ENCODE measurements at regions not wholly inside any gene's neighbourhood (a gene's known extent, or its start where the extent isn't known, plus 50 kb on each side); places are given as distances from the start of the nearest gene placed in this dataset.

DNA sequence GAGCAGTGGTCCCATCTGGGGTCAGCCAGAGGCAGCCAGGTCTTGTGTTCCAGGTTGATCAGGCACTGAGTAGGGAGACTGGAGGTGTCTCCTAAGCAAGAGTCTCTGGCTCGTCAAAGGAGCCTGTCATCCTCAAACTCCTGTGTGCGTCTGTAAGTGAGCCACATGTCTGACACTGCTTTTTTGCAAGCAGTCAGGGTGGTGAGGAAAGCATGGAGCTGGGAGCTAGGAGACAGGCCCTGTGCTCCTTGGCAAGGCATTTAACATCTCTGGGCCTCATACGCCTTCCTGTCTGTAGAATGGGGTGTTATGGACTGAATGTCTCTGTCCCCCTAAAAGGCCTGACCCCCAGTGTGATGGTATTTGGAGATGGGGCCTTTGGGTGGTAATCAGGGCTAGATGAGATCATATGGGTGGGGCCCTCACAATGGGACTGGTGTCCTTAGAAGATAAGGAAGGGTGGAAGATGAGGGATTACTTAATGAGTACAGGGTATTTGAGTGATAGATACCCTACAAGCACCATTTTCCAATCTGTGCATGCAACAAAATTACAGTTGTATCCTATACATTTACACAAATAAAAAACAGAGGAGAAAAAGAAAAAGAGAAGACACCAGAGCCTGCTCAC is 53.0 kb downstream of the ARL6IP4 start:
- Mint-ChIP-seq H3K27ac (no peak overlapping the region), H3K36me3 (no peaks in the 10 kb centered on the region), H3K9me3 (no peaks in the 10 kb centered on the region), H3K27me3 (peaks cover 2% of the 10 kb centered on the region), H3K4me1 (ENCODE audit: unreplicated experiment) (peaks cover 5% of the 10 kb centered on the region), H3K4me3 (no peak overlapping the region)
- TF ChIP-seq, protein P1, sequence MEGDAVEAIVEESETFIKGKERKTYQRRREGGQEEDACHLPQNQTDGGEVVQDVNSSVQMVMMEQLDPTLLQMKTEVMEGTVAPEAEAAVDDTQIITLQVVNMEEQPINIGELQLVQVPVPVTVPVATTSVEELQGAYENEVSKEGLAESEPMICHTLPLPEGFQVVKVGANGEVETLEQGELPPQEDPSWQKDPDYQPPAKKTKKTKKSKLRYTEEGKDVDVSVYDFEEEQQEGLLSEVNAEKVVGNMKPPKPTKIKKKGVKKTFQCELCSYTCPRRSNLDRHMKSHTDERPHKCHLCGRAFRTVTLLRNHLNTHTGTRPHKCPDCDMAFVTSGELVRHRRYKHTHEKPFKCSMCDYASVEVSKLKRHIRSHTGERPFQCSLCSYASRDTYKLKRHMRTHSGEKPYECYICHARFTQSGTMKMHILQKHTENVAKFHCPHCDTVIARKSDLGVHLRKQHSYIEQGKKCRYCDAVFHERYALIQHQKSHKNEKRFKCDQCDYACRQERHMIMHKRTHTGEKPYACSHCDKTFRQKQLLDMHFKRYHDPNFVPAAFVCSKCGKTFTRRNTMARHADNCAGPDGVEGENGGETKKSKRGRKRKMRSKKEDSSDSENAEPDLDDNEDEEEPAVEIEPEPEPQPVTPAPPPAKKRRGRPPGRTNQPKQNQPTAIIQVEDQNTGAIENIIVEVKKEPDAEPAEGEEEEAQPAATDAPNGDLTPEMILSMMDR (conservative IDR thresholded peaks at IDR 0.05) = no peak
- DNase-seq (ENCODE audit: extremely low spot score, unreplicated experiment) = no peak

DNA sequence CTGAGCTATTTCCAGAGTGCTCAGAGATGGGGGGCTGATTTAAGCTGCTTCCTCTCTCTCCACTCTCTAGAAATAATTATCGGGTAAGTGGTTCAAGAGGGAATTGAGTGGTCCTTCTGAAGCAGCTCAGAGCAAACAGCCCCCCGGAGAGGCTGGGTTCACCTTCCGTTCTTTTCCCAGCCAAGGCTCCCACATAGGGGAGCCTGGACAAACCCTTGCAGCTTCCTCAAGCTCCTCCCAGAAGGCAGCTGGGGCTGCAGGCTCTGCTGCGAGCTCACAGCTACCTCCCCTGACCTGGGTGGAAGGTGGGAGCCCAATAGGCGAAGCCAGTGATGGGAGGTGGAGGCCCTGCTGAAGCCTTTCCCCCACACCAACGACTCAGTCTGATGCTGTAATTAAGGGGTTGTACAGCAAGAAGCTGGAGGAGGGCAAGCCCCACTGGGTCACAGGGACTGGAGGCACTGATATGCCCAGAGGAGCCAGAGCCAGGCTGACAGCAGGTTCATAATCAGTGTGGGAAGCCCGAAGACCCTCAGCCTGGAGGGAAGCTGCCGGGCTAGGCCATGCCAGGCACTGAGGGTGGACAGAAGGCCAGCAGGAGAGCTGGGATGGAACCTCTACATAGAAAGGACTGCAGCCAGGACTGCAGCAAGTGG is 52.4 kb downstream of the ARL6IP4 start:
- Mint-ChIP-seq H3K36me3 (no peaks in the 10 kb centered on the region), H3K27me3 (peaks cover 2% of the 10 kb centered on the region), H3K4me1 (ENCODE audit: unreplicated experiment) (peaks cover 5% of the 10 kb centered on the region), H3K27ac (no peak overlapping the region), H3K4me3 (no peak overlapping the region), H3K9me3 (no peaks in the 10 kb centered on the region)
- TF ChIP-seq, protein P1 (conservative IDR thresholded peaks at IDR 0.05) = no peak
- no peak for DNase-seq (ENCODE audit: extremely low spot score, unreplicated experiment)
